NCI-H345 treated with DMSO at 0.1 percent for 48 hours (cell line): ENCODE measurements at regions not wholly inside any gene's neighbourhood (a gene's known extent, or its start where the extent isn't known, plus 50 kb on each side); places are given as distances from the start of the nearest gene placed in this dataset.
A peak's percentile ranks its signal among the peaks of the same experiment; 100 is the strongest.

Experiments used
- DNase-seq: peaks from one replicate; lab custom pipeline; 2025; ENCODE audit not compliant: unreplicated experiment; lab: John Stamatoyannopoulos, UW

DNA sequence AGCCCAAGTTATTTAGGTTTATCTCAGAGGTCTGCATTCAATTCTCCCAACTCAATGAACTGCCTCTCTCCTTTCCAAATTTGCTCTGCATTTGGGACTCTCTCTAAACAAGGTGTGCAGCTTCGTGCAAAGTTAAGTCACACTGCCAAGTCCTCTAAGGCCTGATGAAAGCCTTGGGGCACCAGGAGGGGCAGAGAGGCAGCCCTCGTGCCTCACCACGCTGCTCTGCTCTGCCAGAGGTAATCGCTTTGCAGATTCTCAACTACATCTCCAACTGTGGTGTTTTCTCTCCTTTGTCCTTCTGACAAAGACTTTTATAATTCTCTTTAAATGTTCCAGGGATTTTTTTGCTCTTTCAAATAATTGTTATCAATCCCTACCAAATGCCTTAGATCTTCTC, 283.0 kb downstream of the MEIS1 start:
- DNase-seq: no peak

GRCh38 chr2:66721776-66722175, 286.9 kb downstream of the MEIS1 start:
- DNase-seq: no peak

- no peak for DNase-seq
Measured at GRCh38 chr2:66724241-66724640, 289.3 kb downstream of the MEIS1 start.

DNA sequence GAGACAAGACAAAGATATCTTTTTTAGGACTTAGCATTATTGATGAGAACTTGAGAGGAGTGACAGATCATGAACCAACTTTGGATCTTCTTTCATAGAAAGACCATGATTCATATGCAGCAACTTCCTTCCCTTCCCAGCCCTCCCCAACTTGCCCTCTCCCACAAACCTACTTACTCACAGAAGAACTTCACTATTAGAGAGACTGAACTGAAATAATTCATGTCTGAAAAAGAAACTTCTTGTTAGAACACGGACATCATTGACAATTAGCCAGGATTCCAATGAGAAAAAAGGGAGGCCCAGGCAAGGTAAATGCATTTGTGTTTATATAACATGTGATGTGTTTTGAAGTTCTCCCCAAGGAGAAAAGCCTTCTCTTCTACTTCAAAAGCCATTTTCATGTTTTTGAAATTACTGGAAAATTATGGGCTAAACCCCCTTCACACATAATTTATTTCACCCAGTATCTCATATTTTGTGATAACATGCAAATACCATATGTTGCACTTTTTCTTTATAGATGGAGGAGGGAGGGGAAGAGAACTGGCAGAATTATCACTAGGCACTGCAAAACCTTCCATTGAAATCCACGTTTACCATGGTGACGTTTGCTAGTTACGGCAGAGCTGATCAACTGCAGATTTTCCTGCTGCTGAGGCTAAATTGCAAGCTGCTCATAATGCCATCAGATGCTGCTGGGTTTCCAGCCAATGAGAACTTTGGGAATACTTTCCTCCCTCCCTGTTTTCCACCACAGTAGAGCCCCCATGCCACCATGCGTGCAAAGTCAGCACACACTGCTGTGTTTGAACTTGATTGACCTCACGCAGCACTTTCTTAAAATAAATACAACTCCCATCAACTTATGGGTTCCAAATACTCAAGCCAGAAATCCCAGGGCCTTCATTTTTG, 294.7 kb downstream of the MEIS1 start:
- no peak for DNase-seq

DNA sequence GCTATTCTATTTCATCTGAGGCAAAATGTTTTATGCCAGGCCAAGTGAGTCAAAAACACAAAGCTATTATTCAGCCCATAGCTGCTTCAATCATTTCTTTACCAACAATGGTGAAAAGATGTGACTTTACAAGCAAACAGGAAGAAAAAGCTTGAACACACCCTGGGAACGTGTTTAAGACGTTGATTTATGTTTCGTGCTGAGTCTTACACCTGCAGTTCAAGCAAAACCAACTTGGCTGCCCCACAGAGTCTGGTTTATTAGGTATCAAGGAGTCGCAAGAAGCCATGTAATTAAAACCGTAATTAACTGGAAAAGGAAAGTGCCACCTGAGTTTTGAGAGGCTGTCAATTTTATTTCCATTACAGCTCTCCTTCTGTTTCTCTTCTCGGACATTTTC, 295.5 kb downstream of the MEIS1 start:
- no peak for DNase-seq

DNA sequence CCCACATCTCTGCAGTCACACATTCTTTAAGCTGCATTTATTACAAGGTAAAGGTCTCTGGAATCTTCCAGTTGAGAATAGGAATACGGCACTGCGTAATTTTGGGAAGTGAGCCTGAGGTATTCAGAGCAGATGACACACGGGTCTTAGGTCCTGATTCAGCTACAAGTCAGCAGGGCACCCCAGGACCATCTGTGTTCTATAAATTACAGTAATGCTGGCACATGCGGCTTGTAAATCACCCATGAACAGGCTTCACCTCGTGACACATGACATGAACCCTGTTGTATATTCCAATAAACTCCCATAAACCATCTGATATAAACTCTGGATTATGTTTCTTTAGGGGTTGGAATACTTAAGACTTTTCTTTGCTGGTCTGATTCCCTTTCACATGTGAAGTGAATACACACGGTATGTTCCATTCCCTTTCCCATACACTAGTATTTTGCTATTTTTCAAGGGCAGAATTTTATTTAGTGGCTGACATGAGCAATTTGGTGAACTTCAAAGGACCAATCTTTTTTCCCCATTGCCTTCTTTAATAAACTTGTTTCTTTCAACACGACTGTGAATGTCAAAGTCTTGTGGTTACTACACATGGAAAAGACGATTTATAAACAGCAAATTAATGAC, 298.6 kb downstream of the MEIS1 start:
- DNase-seq: no peak

DNA sequence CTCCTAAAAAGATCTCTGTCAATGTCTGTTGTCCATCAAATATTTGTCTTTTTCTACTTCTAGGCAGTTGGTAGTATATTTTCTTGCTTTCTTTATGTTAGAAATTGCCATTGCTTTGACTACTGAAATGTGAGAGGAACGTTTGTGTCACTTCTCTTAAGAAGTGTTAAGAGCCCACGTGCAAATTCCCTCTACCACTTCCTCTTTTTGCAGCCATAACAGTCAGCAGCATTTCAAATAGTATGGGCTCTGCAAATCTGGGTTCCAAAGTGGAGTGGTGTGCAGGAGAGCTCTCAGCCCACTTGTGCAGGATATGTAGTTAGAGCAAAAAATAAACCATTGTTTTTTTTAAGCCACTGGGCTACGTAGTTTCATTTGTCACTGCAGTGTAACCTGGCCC, 314.0 kb downstream of the MEIS1 start:
- DNase-seq: no peak

DNA sequence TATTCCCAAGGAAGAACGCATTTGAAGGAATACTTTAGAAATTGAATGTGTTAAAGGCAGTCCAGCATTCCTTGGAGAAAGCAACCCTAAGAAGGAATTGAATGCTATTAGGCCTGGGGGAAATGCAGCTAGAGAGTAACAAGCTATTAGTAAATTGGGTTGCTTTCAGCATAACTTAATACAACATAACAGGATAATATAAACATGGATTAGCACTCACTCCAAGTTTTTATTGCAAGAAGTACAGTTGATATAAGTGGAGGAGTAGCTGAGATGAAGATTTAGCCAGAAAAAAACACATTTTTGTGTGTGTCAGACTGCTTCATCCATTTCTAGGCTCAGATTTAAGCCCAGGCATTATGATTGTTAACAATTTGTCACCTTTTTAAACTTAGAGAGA, 314.6 kb downstream of the MEIS1 start:
- DNase-seq: no peak

DNA sequence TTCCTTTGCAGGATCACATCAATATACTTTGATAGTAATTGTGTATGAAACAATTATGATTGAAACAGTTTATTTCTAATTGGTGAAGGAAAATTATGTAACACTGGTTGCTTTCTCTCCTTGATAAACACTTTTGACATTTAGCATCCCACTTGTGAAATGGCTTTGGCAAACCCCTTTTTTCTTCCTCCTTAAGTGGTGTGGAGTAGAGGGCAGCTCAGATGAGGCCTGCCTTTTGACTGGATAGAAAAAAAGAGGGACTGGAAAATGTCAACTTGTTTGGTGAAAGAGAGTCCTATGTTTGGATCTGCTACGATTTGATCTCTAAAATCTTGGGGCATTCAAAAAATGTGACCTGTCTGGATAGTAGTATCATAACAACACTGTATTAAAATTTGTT, 318.3 kb downstream of the MEIS1 start:
- DNase-seq: no peak

DNA sequence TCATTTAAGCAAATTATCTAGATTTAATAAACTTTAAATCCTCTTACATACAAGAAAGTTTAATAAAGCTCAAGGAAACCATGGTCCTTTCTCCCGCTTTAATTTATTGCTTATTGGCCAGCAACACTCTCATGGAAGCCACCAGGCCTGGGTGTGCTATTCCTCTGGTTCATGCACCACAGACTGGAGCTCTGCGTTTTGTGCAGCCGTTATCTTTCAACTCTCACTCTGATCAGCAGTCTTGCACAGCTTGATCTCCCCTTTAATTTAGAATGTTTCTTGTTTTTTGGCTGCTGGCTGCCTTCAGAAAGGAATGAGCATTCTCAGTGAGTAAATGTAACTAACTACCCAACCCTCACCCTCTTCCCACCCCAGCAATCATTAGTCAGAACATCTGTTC, 318.7 kb downstream of the MEIS1 start:
- DNase-seq: no peak

DNA sequence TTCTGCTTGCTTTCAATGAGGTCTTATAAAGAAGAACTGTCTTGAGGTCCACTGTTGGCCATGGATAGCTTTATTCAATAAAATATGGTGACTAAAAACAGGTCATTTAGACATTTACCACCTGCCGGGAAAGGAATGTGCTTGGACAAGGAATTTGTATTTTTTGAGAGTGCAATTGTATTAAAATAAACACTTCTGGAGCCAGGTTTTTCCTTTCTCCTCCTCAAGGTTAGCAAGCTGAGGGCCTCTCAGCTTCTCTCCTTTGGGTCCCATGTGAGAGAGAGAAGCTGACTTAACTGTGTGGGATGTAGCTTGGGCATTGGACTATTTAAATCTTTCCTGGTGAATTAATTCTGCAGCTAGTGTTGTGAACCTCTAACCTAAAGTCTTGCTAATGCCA, 321.0 kb downstream of the MEIS1 start:
- no peak for DNase-seq

- DNase-seq: no peak
Measured at GRCh38 chr2:66761826-66762225, 326.9 kb downstream of the MEIS1 start.

GRCh38 chr2:66762761-66763160, 327.8 kb downstream of the MEIS1 start:
- no peak for DNase-seq

DNA sequence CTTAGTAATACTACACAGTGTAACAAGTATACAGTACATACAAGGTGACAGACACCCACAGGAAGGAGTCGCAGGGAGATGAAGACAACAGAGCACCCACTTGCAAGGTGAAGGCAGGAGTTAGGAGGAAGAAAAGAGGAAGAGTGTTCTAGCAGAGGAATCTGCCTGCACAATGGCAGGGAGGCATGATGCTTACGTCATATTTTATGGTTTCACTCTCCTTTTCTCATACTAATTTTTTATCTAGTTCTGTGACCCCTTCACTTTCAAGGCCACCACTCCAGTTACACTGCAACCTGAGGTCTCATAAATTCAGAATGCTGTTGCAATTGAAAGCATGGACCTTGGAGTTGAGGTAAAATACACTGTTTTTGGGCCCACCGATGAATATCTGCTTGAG, 331.7 kb downstream of the MEIS1 start:
- no peak for DNase-seq

GRCh38 chr2:66771359-66771976, 336.5 kb downstream of the MEIS1 start:
- no peak for DNase-seq

DNA sequence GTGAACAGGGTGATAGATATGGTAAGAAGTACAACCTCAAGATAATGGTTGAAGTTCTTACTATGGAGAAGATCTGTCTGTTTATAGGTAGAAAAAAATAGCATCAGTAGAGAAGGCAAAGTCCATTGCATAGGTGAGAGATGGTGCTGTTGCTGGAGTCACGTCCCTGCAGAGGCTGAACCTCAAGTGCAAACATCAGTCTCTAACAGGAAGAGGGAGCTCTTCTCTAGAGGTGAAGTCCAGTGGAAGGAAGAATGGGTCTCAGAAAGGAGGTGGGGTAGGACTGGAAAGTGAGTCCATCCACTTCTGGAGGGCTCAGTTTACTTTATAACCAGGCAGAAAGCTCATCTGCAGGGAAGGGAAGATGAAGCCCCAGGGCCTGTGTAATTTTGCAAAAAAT, 337.7 kb downstream of the MEIS1 start:
- DNase-seq: no peak

GRCh38 chr2:66775730-66776422, 341.0 kb downstream of the MEIS1 start:
- no peak for DNase-seq

- DNase-seq: peak; percentile 43
Measured at GRCh38 chr2:66781804-66782203, 346.9 kb downstream of the MEIS1 start.

DNA sequence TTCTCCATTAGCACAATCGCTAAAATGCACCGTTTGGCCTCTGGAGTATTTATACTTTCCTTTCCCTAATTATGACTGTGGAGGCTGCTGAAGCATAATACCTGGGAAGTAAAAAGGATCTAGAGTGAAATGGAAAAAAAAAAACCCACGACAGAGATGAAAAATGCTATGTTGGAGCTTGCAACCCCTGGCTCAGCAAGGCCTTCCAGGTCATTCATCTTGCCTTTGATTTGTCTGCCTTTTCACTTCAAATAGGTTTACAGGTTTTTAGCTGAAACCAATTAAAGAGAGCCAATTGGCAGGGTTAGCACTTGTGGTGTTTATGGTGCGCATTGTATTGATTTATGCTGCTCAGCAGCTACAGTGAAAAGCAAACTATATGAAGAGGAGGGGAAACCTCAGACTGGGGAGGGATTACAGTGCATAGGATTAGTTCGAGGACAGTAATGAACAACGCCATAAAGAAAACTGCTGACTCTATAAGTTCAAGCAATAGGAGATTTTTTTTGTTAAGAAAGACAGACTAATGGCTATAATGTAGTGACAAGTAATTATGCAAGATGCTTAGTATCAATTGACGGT, 347.9 kb downstream of the MEIS1 start:
- DNase-seq: peak; percentile 60

DNA sequence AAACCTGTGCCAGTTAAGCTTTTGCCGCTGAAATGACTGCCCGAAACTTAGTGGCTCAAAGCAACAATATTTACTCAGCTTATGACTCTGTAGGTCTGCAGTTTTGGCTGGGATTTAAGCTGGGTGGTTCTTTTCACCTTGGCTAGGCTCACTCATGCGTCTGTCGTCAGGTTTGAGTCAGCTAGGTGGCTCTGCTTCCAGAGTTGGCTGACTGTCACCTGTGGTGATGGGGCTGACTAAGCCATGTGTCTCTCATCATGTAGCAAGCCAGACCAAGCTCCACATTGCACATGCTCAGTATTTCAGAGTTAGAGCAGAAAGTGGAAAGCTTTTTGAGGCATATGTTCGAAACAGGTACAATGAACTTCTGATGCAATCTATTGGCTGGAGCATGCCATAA, 354.8 kb downstream of the MEIS1 start:
- DNase-seq: no peak

DNA sequence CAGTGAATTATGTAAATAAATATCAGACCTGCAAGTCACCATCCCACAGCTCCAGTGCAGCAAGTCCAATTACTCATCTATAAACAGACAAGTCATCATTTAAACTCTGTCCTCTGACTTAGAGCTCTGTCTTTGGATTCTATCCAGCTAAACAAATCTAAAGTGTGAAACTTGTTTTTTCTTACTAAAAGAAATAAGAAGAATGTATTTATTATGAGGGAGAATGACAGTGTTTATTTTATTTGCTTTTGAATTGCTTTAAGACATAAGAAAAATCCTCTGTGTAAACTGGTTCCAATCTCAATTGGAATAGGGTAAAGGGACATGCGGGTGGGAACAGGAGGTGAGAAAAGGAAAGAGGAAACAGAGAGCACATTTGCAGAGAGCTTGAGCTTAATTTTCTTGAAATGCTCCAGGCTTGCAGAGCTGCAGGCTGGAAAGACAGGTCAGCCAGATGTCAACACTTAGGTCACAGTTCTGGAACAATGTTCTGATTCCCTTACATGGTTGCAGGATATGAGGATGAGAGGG, 355.8 kb downstream of the MEIS1 start:
- DNase-seq: no peak
